ENCODE measurements at regions not wholly inside any gene's neighbourhood (a gene's known extent, or its start where the extent isn't known, plus 50 kb on each side); places are given as distances from the start of the nearest gene placed in this dataset.

GRCh38 chr2:155722290-155722689 is 610.2 kb downstream of the NR4A2 start:
- Histone ChIP-seq H3K9me3 (no peaks in the 10 kb centered on the region), H3K4me3 (no peak overlapping the region), H3K36me3 (no peaks in the 10 kb centered on the region), H3K4me1 (no peaks in the 10 kb centered on the region), H3K27ac (no peak overlapping the region), H3K27me3 (peaks cover 0 to 13% (median 0%) of the 10 kb centered on the region in 9 donors)
- intact Hi-C loops (cut with DNase I), result no loop called here
- DNase-seq (no peak), ATAC-seq (no peak)
- no peak for TF ChIP-seq POLR2A (IDR thresholded peaks at IDR 0.05)
- TF ChIP-seq, protein P1, sequence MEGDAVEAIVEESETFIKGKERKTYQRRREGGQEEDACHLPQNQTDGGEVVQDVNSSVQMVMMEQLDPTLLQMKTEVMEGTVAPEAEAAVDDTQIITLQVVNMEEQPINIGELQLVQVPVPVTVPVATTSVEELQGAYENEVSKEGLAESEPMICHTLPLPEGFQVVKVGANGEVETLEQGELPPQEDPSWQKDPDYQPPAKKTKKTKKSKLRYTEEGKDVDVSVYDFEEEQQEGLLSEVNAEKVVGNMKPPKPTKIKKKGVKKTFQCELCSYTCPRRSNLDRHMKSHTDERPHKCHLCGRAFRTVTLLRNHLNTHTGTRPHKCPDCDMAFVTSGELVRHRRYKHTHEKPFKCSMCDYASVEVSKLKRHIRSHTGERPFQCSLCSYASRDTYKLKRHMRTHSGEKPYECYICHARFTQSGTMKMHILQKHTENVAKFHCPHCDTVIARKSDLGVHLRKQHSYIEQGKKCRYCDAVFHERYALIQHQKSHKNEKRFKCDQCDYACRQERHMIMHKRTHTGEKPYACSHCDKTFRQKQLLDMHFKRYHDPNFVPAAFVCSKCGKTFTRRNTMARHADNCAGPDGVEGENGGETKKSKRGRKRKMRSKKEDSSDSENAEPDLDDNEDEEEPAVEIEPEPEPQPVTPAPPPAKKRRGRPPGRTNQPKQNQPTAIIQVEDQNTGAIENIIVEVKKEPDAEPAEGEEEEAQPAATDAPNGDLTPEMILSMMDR (IDR thresholded peaks at IDR 0.05), result no peak
- WGBS, 4 donors, result 67 to 71% (median 69%) methylated on average over 3 of the region's 3 CpGs

GRCh38 chr2:155715705-155716104 is 616.8 kb downstream of the NR4A2 start:
- no peak for ATAC-seq
- 78 to 82% (median 82%) methylated on average over 2 of the region's 2 CpGs for WGBS, 4 donors
- Histone ChIP-seq H3K27ac (no peak overlapping the region), H3K9me3 (no peaks in the 10 kb centered on the region), H3K27me3 (no peaks in the 10 kb centered on the region), H3K4me1 (no peaks in the 10 kb centered on the region), H3K4me3 (no peak overlapping the region), H3K36me3 (no peaks in the 10 kb centered on the region)
- no peak for TF ChIP-seq POLR2A (IDR thresholded peaks at IDR 0.05)
- TF ChIP-seq, protein P1 (IDR thresholded peaks at IDR 0.05), result no peak
- intact Hi-C loops (cut with DNase I), result no loop called here
- no peak for DNase-seq

GRCh38 chr2:155714983-155715382 is 617.5 kb downstream of the NR4A2 start:
- Histone ChIP-seq H3K27ac (no peak overlapping the region), H3K4me3 (no peak overlapping the region), H3K36me3 (no peaks in the 10 kb centered on the region), H3K27me3 (no peaks in the 10 kb centered on the region), H3K9me3 (no peaks in the 10 kb centered on the region), H3K4me1 (no peaks in the 10 kb centered on the region)
- DNase-seq (no peak), ATAC-seq (no peak)
- WGBS, 4 donors, result 49 to 67% (median 54%) methylated on average over 1 of the region's 1 CpG
- TF ChIP-seq, protein P1 (IDR thresholded peaks at IDR 0.05), result no peak
- TF ChIP-seq POLR2A (IDR thresholded peaks at IDR 0.05), result no peak
- intact Hi-C loops (cut with DNase I), result no loop called here

GRCh38 chr2:155708071-155708470 is 624.5 kb downstream of the NR4A2 start:
- no peaks in the 10 kb centered on the region for H3K36me3 ChIP-seq
- intact Hi-C loops (cut with DNase I), result no loop called here
- TF ChIP-seq, protein P1 (IDR thresholded peaks at IDR 0.05), result peak in 1 of 12 donors; percentile 13
- no peak for TF ChIP-seq POLR2A (IDR thresholded peaks at IDR 0.05)
- DNase-seq, result no peak
- 66 to 78% (median 71%) methylated on average over 2 of the region's 2 CpGs for WGBS, 4 donors
- no peak for ATAC-seq
- no peaks in the 10 kb centered on the region for H3K4me1 ChIP-seq
- H3K27ac ChIP-seq, result no peak overlapping the region
- no peaks in the 10 kb centered on the region for H3K27me3 ChIP-seq
- no peak overlapping the region for H3K4me3 ChIP-seq
- no peaks in the 10 kb centered on the region for H3K9me3 ChIP-seq

Data from heart left ventricle (tissue), 16 donors.